Sigmoid colon (tissue), 6 donors: ENCODE measurements at regions not wholly inside any gene's neighbourhood (a gene's known extent, or its start where the extent isn't known, plus 50 kb on each side); places are given as distances from the start of the nearest gene placed in this dataset.

Experiments used
- DNase-seq: peaks from one replicate; pipeline ENCODE4 v3.0.0-alpha.2; 2019
- H3K27ac ChIP-seq, 4 donors: fragments of 200-600 bp; sonication (generic); one replicate each; pipeline ENCODE4 v1.5.1; 2016 to 2019; ENCODE audit warnings: mild to moderate bottlenecking in 1 of 4
- H3K27me3 ChIP-seq, 3 donors: fragments of 200-600 bp; sonication (generic); one replicate each; pipeline ENCODE4 v1.5.1; 2019; ENCODE audit warnings: mild to moderate bottlenecking in 1 of 3
- H3K36me3 ChIP-seq, 4 donors: fragments of 200-600 bp; sonication (generic); one replicate each; pipeline ENCODE4 v1.5.1; 2016 to 2019
- H3K4me1 ChIP-seq, 4 donors: fragments of 200-600 bp; sonication (generic); one replicate each; pipeline ENCODE4 v1.5.1; 2017 to 2019
- H3K4me3 ChIP-seq, 4 donors: fragments of 200-600 bp; sonication (generic); one replicate each; pipeline ENCODE4 v1.5.1; 2017 to 2019; ENCODE audit warnings: mild to moderate bottlenecking in 2 of 4, moderate library complexity in 1 of 4
- H3K9me3 ChIP-seq, 4 donors: fragments of 200-600 bp in 3 of 4; sonication (generic) in 3 of 4; one replicate each; pipeline versions ENCODE4 v1.5.1 to v1.6.1; 2013 to 2019
- EP300 ChIP-seq, 4 donors: sonication (generic); formaldehyde crosslinking; IDR thresholded peaks; one replicate each; pipeline ENCODE4 v1.6.1; 2017; ENCODE audit warnings: antibody characterized with exemption in 4 of 4
- POLR2A ChIP-seq, 2 donors: fragments of 450-650 bp; IDR thresholded peaks; one replicate each; pipeline ENCODE4 v1.6.1; 2016; ENCODE audit warnings: antibody characterized with exemption in 2 of 2, mild to moderate bottlenecking in 2 of 2, moderate library complexity in 2 of 2
- POLR2AphosphoS5 ChIP-seq, 4 donors: sonication (generic); formaldehyde crosslinking; IDR thresholded peaks; one replicate each; pipeline ENCODE4 v1.6.1; 2017; ENCODE audit warnings: antibody characterized with exemption in 4 of 4
- WGBS, 2 donors: extraction: QIAGEN DNeasy Blood & Tissue Kit; methylation state at CpG; one replicate each; pipeline ENCODE4 v1.1.7; 2013; 5-methylcytosine and 5-hydroxymethylcytosine counted together
- intact Hi-C: fragments of 100-400 bp; cut with DNase I; formaldehyde crosslinking; loops from one replicate; pipeline ENCODE4 v1.15.1; 2023
- TF ChIP-seq, protein P1 (sequence below), 4 experiments: fragments of 450-650 bp in 3 of 4; fragments of 200-600 bp in 1 of 4; IDR thresholded peaks; one replicate each; pipeline ENCODE4 v1.5.1; 2016 to 2019; ENCODE audit warnings: antibody characterized with exemption in 4 of 4, mild to moderate bottlenecking in 3 of 4, moderate library complexity in 2 of 4
- donor health status: healthy with polysubstance abuse.
- donor health status: healthy.

GRCh38 chr2:21452678-21453077 lies 328.9 kb downstream of the TDRD15 start:
- Histone ChIP-seq H3K9me3 (no peaks in the 10 kb centered on the region), H3K36me3 (no peaks in the 10 kb centered on the region), H3K27me3 (no peaks in the 10 kb centered on the region), H3K4me1 (peaks cover 0 to 11% (median 0%) of the 10 kb centered on the region in 4 donors), H3K27ac (no peak overlapping the region), H3K4me3 (no peak overlapping the region)
- 27 to 36% methylated on average over 5 of the region's 5 CpGs for WGBS, 2 donors
- DNase-seq = no peak
- intact Hi-C loops = no loop called here
- TF ChIP-seq, protein P1, sequence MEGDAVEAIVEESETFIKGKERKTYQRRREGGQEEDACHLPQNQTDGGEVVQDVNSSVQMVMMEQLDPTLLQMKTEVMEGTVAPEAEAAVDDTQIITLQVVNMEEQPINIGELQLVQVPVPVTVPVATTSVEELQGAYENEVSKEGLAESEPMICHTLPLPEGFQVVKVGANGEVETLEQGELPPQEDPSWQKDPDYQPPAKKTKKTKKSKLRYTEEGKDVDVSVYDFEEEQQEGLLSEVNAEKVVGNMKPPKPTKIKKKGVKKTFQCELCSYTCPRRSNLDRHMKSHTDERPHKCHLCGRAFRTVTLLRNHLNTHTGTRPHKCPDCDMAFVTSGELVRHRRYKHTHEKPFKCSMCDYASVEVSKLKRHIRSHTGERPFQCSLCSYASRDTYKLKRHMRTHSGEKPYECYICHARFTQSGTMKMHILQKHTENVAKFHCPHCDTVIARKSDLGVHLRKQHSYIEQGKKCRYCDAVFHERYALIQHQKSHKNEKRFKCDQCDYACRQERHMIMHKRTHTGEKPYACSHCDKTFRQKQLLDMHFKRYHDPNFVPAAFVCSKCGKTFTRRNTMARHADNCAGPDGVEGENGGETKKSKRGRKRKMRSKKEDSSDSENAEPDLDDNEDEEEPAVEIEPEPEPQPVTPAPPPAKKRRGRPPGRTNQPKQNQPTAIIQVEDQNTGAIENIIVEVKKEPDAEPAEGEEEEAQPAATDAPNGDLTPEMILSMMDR (IDR thresholded peaks at IDR 0.05) = no peak
- no peak for TF ChIP-seq EP300 (IDR thresholded peaks at IDR 0.05)
- no peak for TF ChIP-seq POLR2A (IDR thresholded peaks at IDR 0.05)
- no peak for TF ChIP-seq POLR2AphosphoS5 (IDR thresholded peaks at IDR 0.05)

DNA sequence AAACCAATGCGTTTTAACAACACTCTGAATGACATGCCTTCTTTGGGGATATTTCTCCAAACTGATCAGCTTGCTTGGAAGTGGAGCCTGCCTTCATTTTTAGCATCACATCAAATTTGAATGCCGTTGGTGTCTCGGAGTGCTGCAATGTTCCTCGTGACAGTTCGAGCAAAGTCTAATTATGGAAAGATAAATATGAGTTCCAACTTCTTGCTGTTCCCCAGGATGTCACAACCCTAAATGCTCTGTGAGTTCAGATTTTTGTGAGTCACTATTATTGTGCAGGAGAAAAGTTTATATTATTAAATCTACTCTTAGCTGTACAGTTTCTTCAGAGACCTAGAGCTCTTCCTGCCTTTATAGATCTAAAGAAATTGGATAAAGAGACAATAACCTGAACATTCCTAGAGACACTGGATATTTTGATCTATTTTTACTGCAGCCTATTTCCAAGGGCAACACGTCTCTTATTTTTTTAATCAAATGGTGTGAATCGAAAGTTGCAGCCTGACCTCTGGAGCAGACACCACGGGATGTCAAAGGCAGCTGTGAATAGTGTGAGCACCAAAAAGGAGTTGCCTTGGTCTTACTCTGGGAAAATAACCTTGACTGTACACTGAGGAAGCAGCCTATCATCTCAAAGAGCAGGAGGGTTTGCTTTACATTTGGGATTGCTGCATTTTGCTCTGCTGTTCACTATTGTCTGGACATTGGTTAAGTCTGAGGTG lies 330.1 kb downstream of the TDRD15 start:
- H3K27ac ChIP-seq = no peak overlapping the region
- WGBS, 2 donors = 79 to 84% methylated on average over 8 of the region's 8 CpGs
- H3K36me3 ChIP-seq = no peaks in the 10 kb centered on the region
- H3K9me3 ChIP-seq = no peaks in the 10 kb centered on the region
- TF ChIP-seq, protein P1 (IDR thresholded peaks at IDR 0.05) = no peak
- TF ChIP-seq EP300 (IDR thresholded peaks at IDR 0.05) (no peak), POLR2A (IDR thresholded peaks at IDR 0.05) (no peak), POLR2AphosphoS5 (IDR thresholded peaks at IDR 0.05) (no peak)
- peaks cover 0 to 10% (median 0%) of the 10 kb centered on the region in 4 donors for H3K4me1 ChIP-seq
- H3K4me3 ChIP-seq = no peak overlapping the region
- H3K27me3 ChIP-seq = no peaks in the 10 kb centered on the region
- intact Hi-C loops = no loop called here
- no peak for DNase-seq

- WGBS, 2 donors = 55 to 73% methylated on average over 2 of the region's 2 CpGs
- TF ChIP-seq, protein P1 (IDR thresholded peaks at IDR 0.05) = no peak
- TF ChIP-seq EP300 (IDR thresholded peaks at IDR 0.05) = no peak
- no peak for TF ChIP-seq POLR2AphosphoS5 (IDR thresholded peaks at IDR 0.05)
- no peak for TF ChIP-seq POLR2A (IDR thresholded peaks at IDR 0.05)
- no peak overlapping the region for H3K4me3 ChIP-seq
- no peak for DNase-seq
- H3K9me3 ChIP-seq = no peaks in the 10 kb centered on the region
- intact Hi-C loops = no loop called here
- no peak overlapping the region for H3K27ac ChIP-seq
- no peaks in the 10 kb centered on the region for H3K27me3 ChIP-seq
- H3K4me1 ChIP-seq = peaks cover 0 to under 1% (median 0%) of the 10 kb centered on the region in 4 donors
- no peaks in the 10 kb centered on the region for H3K36me3 ChIP-seq
Observed at GRCh38 chr2:21454839-21455238, 331.1 kb downstream of the TDRD15 start.

DNA sequence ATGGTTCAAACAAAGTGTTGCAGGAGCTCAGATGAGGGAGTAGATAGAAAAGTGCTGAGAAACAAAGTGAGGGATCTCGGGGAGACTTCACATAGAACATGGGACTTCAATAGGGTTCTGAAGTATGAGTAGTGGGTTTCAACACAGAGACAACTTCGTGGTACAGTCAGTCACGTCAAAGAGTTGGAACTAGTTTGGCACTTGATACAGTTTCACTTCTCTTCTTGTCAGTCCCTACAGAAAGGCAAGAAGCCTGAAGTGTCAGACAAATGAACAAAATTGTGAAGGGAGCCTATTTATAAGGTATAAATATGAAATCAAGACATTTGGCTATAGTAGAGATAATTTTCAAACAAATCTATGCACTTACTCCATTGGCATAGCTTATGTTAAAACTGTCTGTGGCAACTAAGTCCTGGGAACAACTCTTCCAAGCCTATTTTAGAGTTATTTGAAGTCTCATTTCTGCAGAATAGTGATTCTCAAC lies 338.0 kb downstream of the TDRD15 start:
- no peak for DNase-seq
- Histone ChIP-seq H3K4me1 (peaks cover 0 to 34% (median 10%) of the 10 kb centered on the region in 4 donors), H3K4me3 (no peak overlapping the region), H3K36me3 (no peaks in the 10 kb centered on the region), H3K9me3 (no peaks in the 10 kb centered on the region), H3K27me3 (no peaks in the 10 kb centered on the region), H3K27ac (no peak overlapping the region)
- WGBS, 2 donors = 72% methylated on average over 3 of the region's 3 CpGs
- TF ChIP-seq POLR2A (IDR thresholded peaks at IDR 0.05) (no peak), EP300 (IDR thresholded peaks at IDR 0.05) (no peak), POLR2AphosphoS5 (IDR thresholded peaks at IDR 0.05) (no peak)
- TF ChIP-seq, protein P1 (IDR thresholded peaks at IDR 0.05) = no peak
- intact Hi-C loops = no loop called here
